HCT116 (cell line): ENCODE measurements at regions not wholly inside any gene's neighbourhood (a gene's known extent, or its start where the extent isn't known, plus 50 kb on each side); places are given as distances from the start of the nearest gene placed in this dataset.

Experiments used
- ATAC-seq: fragments of 200-7000 bp; cut with Tn5 transposase; 2 replicates; pipeline ENCODE4 v1.9.1; 2020; ENCODE audit warnings: mild to moderate bottlenecking, moderate library complexity
- BruUV-seq: library from RNA; stranded (reverse); fragments of 400-500 nt; replicated peaks from 2 replicates; lab custom pipeline; 2021; lab: Mats Ljungman, UMichigan
- CTCF ChIA-PET: fragments of 300-600 bp; sonication (Branson Sonifier 250); formaldehyde crosslinking; loops from one replicate; lab custom pipeline; 2021; ENCODE audit warnings: antibody characterized with exemption; lab: Charles Lee
- POLR2A ChIA-PET: fragments of 300-600, 350-600 bp; sonication (Branson Sonifier 250); formaldehyde crosslinking; loops from one replicate; lab custom pipeline; 2021; ENCODE audit warnings: antibody characterized with exemption; lab: Charles Lee
- RAD21 ChIA-PET, 2 experiments: fragments of 300-600 bp; sonication (Branson Sonifier 250); formaldehyde crosslinking; loops; one replicate each; lab custom pipeline; 2023; ENCODE audit warnings: low total read pairs in 2 of 2; ENCODE audit not compliant: uncharacterized antibody in 2 of 2, unreplicated experiment in 2 of 2, low non-redundant PET in 1 of 2; lab: Charles Lee
- DNase-seq: peaks from one replicate; pipeline ENCODE4 v3.0.0-alpha.2; 2010; ENCODE audit warnings: low read depth, low spot score
- H2AFZ ChIP-seq: fragments of 200-600 bp; shearing (Covaris generic), sonication (generic); 2 replicates; pipeline ENCODE4 v1.6.1; 2017; ENCODE audit warnings: low read depth, mixed run types, mixed read lengths, antibody characterized with exemption, low read length; ENCODE audit not compliant: poor library complexity, severe bottlenecking
- H3K27ac ChIP-seq: 2 replicates; pipeline ENCODE4 v1.5.1; 2012; ENCODE audit warnings: low read depth, low read length
- H3K27me3 ChIP-seq: fragments of 200-600 bp; sonication (generic); 2 replicates; pipeline ENCODE4 v1.6.1; 2016; ENCODE audit warnings: mixed run types, low read length, mixed read lengths; ENCODE audit not compliant: insufficient read depth
- H3K36me3 ChIP-seq, 2 experiments: fragments of 200-500 bp in 1 of 2; fragments of 200-600 bp in 1 of 2; sonication (Bioruptor generic) in 1 of 2; sonication (generic) in 1 of 2; 2 replicates each; pipeline versions ENCODE4 v1.5.1 to v1.6.1; 2014 to 2016; ENCODE audit warnings: low read length in 2 of 2, inconsistent platforms in 1 of 2, mixed read lengths in 1 of 2, mixed run types in 1 of 2; ENCODE audit not compliant: insufficient read depth in 2 of 2, control insufficient read depth in 1 of 2
- H3K4me1 ChIP-seq, 2 experiments: fragments of 200-600 bp in 1 of 2; sonication (generic) in 1 of 2; 2 replicates each; pipeline versions ENCODE4 v1.5.1 to v1.6.1; 2012 to 2017; ENCODE audit warnings: low read length in 2 of 2, inconsistent platforms in 1 of 2, mild to moderate bottlenecking in 1 of 2, mixed read lengths in 1 of 2, mixed run types in 1 of 2, moderate library complexity in 1 of 2; ENCODE audit not compliant: insufficient read depth in 2 of 2, control insufficient read depth in 1 of 2
- H3K4me2 ChIP-seq: fragments of 200-600 bp; sonication (generic); 2 replicates; pipeline ENCODE4 v1.6.1; 2017; ENCODE audit warnings: mixed run types, low read length, mixed read lengths
- H3K4me3 ChIP-seq, 2 experiments: fragments of 200-600 bp in 1 of 2; sonication (generic) in 1 of 2; replicated peaks in 1 of 2; 2 replicates each; pipeline ENCODE4 v1.5.1; 2011 to 2016; ENCODE audit warnings: low read length in 2 of 2, control low read depth in 1 of 2, low read depth in 1 of 2, mild to moderate bottlenecking in 1 of 2, mixed read lengths in 1 of 2, mixed run types in 1 of 2
- H3K79me2 ChIP-seq: fragments of 200-600 bp; sonication (generic); 2 replicates; pipeline ENCODE4 v1.6.1; 2017; ENCODE audit warnings: mild to moderate bottlenecking, mixed run types, low read length, moderate library complexity, mixed read lengths; ENCODE audit not compliant: insufficient read depth
- H3K9ac ChIP-seq: fragments of 200-600 bp; sonication (generic); 2 replicates; pipeline ENCODE4 v1.6.1; 2016; ENCODE audit warnings: low read length, mixed read lengths
- H3K9me2 ChIP-seq: fragments of 200-600 bp; sonication (generic), shearing (Covaris generic); 2 replicates; pipeline ENCODE4 v1.6.1; 2017; ENCODE audit warnings: mixed run types, mild to moderate bottlenecking, moderate library complexity; ENCODE audit not compliant: insufficient read depth
- H3K9me3 ChIP-seq, 2 experiments: fragments of 200-500 bp in 1 of 2; fragments of 200-600 bp in 1 of 2; sonication (Bioruptor generic) in 1 of 2; sonication (generic) in 1 of 2; 2 replicates each; pipeline ENCODE4 v1.6.1; 2014 to 2017; ENCODE audit warnings: low read length in 2 of 2, mixed read lengths in 2 of 2, inconsistent platforms in 1 of 2, low read depth in 1 of 2, mild to moderate bottlenecking in 1 of 2, mixed run types in 1 of 2, moderate library complexity in 1 of 2; ENCODE audit not compliant: control insufficient read depth in 1 of 2, insufficient read depth in 1 of 2
- H4K20me1 ChIP-seq: fragments of 200-600 bp; sonication (generic), shearing (Covaris generic); 2 replicates; pipeline ENCODE4 v1.6.1; 2017; ENCODE audit warnings: mixed run types, mild to moderate bottlenecking, moderate library complexity; ENCODE audit not compliant: insufficient read depth
- ATF3 ChIP-seq: IDR thresholded peaks from 2 replicates; pipeline ENCODE4 v1.6.1; 2012
- EZH2 ChIP-seq: fragments of 200-600 bp; sonication (generic); IDR thresholded peaks from 2 replicates; pipeline ENCODE4 v1.6.1; 2017; ENCODE audit warnings: antibody characterized with exemption, mixed run types
- FOSL1 ChIP-seq: IDR thresholded peaks from 2 replicates; pipeline ENCODE4 v1.6.1; 2012; ENCODE audit warnings: low read depth
- POLR2A ChIP-seq: IDR thresholded peaks from 2 replicates; pipeline ENCODE4 v1.7.0; 2011; ENCODE audit warnings: borderline replicate concordance; ENCODE audit not compliant: insufficient read depth, insufficient read length; ENCODE audit errors: extremely low read depth
- RAD21 ChIP-seq: IDR thresholded peaks from 2 replicates; pipeline ENCODE4 v1.6.1; 2012; ENCODE audit warnings: low read depth, mild to moderate bottlenecking
- REST ChIP-seq: IDR thresholded peaks from 2 replicates; pipeline ENCODE4 v1.6.1; 2012; ENCODE audit warnings: low read depth
- SIN3A ChIP-seq: IDR thresholded peaks from 2 replicates; pipeline ENCODE4 v1.6.1; 2012; ENCODE audit warnings: low read depth
- SRF ChIP-seq: IDR thresholded peaks from 2 replicates; pipeline ENCODE4 v1.6.1; 2012; ENCODE audit warnings: low read depth
- ZNF274 ChIP-seq: fragments of 200-500 bp; sonication (Bioruptor generic); IDR thresholded peaks from 2 replicates; pipeline ENCODE4 v1.6.1; 2014; ENCODE audit warnings: mild to moderate bottlenecking, low read depth, low read length, inconsistent platforms
- intact Hi-C: fragments of 100-400 bp; cut with micrococcal nuclease; formaldehyde crosslinking; loops from 2 replicates; pipeline ENCODE4 v1.10.0; 2022

GRCh38 chr3:182000447-182000846 is 288.7 kb downstream of the SOX2 start:
- TF ChIP-seq SIN3A (no peak), POLR2A (no peak), FOSL1 (no peak), ZNF274 (no peak), EZH2 (no peak), RAD21 (no peak), REST (no peak), SRF (no peak), ATF3 (no peak)
- RAD21 ChIA-PET: no interaction called here

More at GRCh38 chr3:182000447-182000846, 288.7 kb downstream of the SOX2 start:
- no peaks in the 10 kb centered on the region for H3K9me3 ChIP-seq
- H3K27ac ChIP-seq: no peak overlapping the region
- H3K9me2 ChIP-seq: no peaks in the 10 kb centered on the region
- H4K20me1 ChIP-seq: no peaks in the 10 kb centered on the region
- DNase-seq: no peak
- no peak overlapping the region for H3K4me2 ChIP-seq
- CTCF ChIA-PET: no interaction called here
- no peaks in the 10 kb centered on the region for H3K79me2 ChIP-seq
- H2AFZ ChIP-seq: no peak overlapping the region
- no peaks in the 10 kb centered on the region for H3K27me3 ChIP-seq
- H3K36me3 ChIP-seq: no peaks in the 10 kb centered on the region
- H3K4me3 ChIP-seq: no peak overlapping the region
- H3K4me1 ChIP-seq: no peaks in the 10 kb centered on the region
- POLR2A ChIA-PET: no interaction called here
- ATAC-seq: no peak
- BruUV-seq: no TSS peak
- no peak overlapping the region for H3K9ac ChIP-seq
- intact Hi-C loops: no loop called here
